HepG2 (cell line): ENCODE measurements at regions not wholly inside any gene's neighbourhood (a gene's known extent, or its start where the extent isn't known, plus 50 kb on each side); places are given as distances from the start of the nearest gene placed in this dataset.

Experiments used
- CSRNP2 ChIP-seq: sonication (generic); formaldehyde crosslinking; conservative IDR thresholded peaks from 2 replicates; pipeline ENCODE4 v1.8.0; 2022; ENCODE audit warnings: low read depth, missing genetic modification reagents
- CTCF ChIP-seq: sonication (generic); formaldehyde crosslinking; IDR thresholded peaks from 2 replicates; pipeline ENCODE4 v1.5.0; 2020; ENCODE audit warnings: mild to moderate bottlenecking, missing genetic modification reagents, moderate library complexity
- DNMT3B ChIP-seq: conservative IDR thresholded peaks from 2 replicates; pipeline ENCODE4 v1.6.1; 2016; ENCODE audit warnings: missing biosample characterization, control low read depth
- EHMT2 ChIP-seq: fragments of 200-600 bp; sonication (generic); IDR thresholded peaks from 2 replicates; pipeline ENCODE4 v1.7.0; 2017; ENCODE audit warnings: antibody characterized with exemption, low read depth, low read length, borderline replicate concordance
- EZH2 ChIP-seq: conservative IDR thresholded peaks from 2 replicates; pipeline ENCODE4 v1.6.1; 2012; ENCODE audit warnings: mild to moderate bottlenecking, low read depth, low read length, moderate library complexity
- FIP1L1 ChIP-seq: fragments of 200-400 bp; formaldehyde crosslinking; IDR thresholded peaks from 2 replicates; pipeline ENCODE4 v1.6.1; 2018; ENCODE audit warnings: low read depth, mild to moderate bottlenecking, low read length, moderate library complexity, borderline replicate concordance; ENCODE audit not compliant: insufficient read depth
- JUND ChIP-seq: sonication (generic); formaldehyde crosslinking; IDR thresholded peaks from 2 replicates; pipeline ENCODE4 v1.8.0; 2022; ENCODE audit warnings: mild to moderate bottlenecking, missing genetic modification reagents
- MTF1 ChIP-seq: sonication (generic); formaldehyde crosslinking; IDR thresholded peaks from 2 replicates; pipeline ENCODE4 v1.5.0; 2020; ENCODE audit warnings: missing genetic modification reagents
- PAWR ChIP-seq: sonication (generic); formaldehyde crosslinking; IDR thresholded peaks from 2 replicates; pipeline ENCODE4 v1.4.0; 2020; ENCODE audit warnings: missing genetic modification reagents, mild to moderate bottlenecking, borderline replicate concordance
- POLR2AphosphoS2 ChIP-seq: IDR thresholded peaks from 2 replicates; pipeline ENCODE4 v1.6.1; 2011; ENCODE audit warnings: low read depth, low read length, improper control_type of control experiment
- RFX5 ChIP-seq: IDR thresholded peaks from 2 replicates; pipeline ENCODE4 v1.6.1; 2011; ENCODE audit warnings: low read depth, low read length, improper control_type of control experiment
- TCF12 ChIP-seq, 2 experiments: fragments of 450-650 bp in 1 of 2; sonication (generic) in 1 of 2; formaldehyde crosslinking in 1 of 2; IDR thresholded peaks; 2 replicates each; pipeline versions ENCODE4 v1.6.1 to v1.8.0; 2017 to 2022; ENCODE audit warnings: antibody characterized with exemption in 1 of 2, mild to moderate bottlenecking in 1 of 2, missing genetic modification reagents in 1 of 2, moderate library complexity in 1 of 2
- ZSCAN12 ChIP-seq: sonication (generic); formaldehyde crosslinking; IDR thresholded peaks from 2 replicates; pipeline ENCODE4 v1.9.0; 2021; ENCODE audit warnings: mild to moderate bottlenecking, missing genetic modification reagents
- ZUFSP ChIP-seq: sonication (generic); formaldehyde crosslinking; IDR thresholded peaks from 2 replicates; pipeline ENCODE4 v1.9.0; 2021; ENCODE audit warnings: missing genetic modification reagents, mild to moderate bottlenecking, borderline replicate concordance

GRCh38 chr2:51612387-51612786 lies 580.5 kb upstream of the NRXN1 start:
- TF ChIP-seq MTF1 (CRISPR knock-in tag) (no peak), PAWR (CRISPR knock-in tag) (no peak), FIP1L1 (no peak), ZUFSP (CRISPR knock-in tag) (no peak), CTCF (CRISPR knock-in tag) (no peak), DNMT3B (CRISPR knock-in tag) (no peak), EZH2 (no peak), RFX5 (no peak), POLR2AphosphoS2 (no peak), EHMT2 (no peak), TCF12 (IDR thresholded peaks at IDR 0.05) (no peak), TCF12 (CRISPR knock-in tag; IDR thresholded peaks at IDR 0.05) (no peak), ZSCAN12 (CRISPR knock-in tag) (no peak), JUND (CRISPR knock-in tag) (no peak), CSRNP2 (CRISPR knock-in tag) (no peak)
